ENCODE measurements at regions not wholly inside any gene's neighbourhood (a gene's known extent, or its start where the extent isn't known, plus 50 kb on each side); places are given as distances from the start of the nearest gene placed in this dataset.

DNA sequence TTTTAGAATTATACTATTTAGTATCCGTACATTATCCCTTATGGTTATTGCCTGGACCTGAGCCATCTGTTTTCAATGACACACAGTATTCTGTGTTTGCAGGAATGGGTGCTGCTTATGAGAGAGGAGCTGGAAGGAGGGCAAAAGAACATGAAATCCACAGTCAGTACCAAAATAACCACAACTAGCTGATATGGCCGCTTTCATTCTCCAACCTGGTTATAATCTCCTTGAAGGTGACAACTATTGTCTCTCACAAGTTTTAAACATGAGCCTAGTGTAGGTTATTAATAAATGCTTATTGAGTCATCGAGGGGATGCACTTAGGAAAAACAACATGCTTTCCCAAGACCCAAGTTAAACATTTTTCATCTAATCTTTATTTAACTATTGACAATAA lies 356.6 kb downstream of the BMP2 start:
- TF ChIP-seq, protein P1, sequence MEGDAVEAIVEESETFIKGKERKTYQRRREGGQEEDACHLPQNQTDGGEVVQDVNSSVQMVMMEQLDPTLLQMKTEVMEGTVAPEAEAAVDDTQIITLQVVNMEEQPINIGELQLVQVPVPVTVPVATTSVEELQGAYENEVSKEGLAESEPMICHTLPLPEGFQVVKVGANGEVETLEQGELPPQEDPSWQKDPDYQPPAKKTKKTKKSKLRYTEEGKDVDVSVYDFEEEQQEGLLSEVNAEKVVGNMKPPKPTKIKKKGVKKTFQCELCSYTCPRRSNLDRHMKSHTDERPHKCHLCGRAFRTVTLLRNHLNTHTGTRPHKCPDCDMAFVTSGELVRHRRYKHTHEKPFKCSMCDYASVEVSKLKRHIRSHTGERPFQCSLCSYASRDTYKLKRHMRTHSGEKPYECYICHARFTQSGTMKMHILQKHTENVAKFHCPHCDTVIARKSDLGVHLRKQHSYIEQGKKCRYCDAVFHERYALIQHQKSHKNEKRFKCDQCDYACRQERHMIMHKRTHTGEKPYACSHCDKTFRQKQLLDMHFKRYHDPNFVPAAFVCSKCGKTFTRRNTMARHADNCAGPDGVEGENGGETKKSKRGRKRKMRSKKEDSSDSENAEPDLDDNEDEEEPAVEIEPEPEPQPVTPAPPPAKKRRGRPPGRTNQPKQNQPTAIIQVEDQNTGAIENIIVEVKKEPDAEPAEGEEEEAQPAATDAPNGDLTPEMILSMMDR (IDR thresholded peaks at IDR 0.05; ENCODE audit: low read depth, low read length, missing control alignments): no peak
- no peak overlapping the region for H3K4me3 ChIP-seq (ENCODE audit: low read depth, low read length)
- DNase-seq (ENCODE audit: low read depth): no peak

DNA sequence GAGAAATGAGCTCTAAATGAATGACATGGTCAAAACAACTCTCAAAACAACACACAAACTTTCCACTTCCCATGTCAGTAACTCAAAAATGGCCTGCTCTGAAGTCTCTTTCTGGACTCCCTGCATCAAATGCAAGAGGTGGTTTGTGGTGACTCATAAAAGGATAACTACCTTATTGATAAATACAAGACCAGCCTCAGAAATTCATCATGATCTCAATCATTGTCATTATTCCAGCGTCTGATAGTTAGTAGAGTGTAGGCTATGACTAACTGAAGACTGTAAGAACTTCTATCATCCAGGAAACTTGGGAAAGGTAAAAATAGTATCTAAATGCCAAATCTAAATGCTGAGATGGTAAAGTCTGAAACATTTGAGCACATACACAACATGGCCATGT lies 369.4 kb downstream of the BMP2 start:
- TF ChIP-seq, protein P1 (IDR thresholded peaks at IDR 0.05; ENCODE audit: low read depth, low read length, missing control alignments): no peak
- H3K4me3 ChIP-seq (ENCODE audit: low read depth, low read length): no peak overlapping the region
- DNase-seq (ENCODE audit: low read depth): no peak

DNA sequence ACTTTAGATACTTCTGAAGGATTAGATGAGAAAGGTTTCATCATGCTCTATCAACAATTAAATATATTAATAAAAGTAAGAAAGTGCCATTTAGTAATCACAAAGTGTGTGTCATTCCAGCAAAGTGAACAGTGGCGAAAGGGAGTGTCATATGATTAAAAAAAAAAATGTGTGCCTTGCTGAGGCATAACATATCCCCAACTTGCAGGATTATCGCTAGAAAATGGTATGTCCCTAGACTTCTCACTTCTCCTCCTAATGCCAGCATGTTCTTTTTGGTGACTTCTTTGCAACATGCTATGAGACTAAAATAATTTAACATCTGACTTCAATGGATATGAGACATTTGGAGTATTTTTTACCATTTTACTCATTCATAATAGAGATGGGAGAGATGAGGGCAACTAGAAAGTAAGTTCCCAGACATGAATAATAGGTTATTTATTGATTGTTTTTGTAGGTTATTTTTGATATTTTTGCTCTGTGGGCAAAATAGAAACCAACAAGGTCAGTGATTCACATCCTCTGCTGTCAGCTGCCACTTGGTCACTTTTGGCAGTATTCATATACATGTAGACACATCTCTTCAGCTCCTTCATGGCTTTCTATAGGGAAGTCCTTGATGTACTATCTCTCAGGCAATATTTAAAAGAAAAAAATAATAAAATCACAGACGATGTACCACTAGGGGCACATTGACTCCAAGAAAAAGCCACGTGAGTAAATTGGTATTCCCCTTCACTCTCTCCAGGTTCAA lies 370.1 kb downstream of the BMP2 start:
- no peak for DNase-seq (ENCODE audit: low read depth)
- H3K4me3 ChIP-seq (ENCODE audit: low read depth, low read length): no peak overlapping the region
- TF ChIP-seq, protein P1 (IDR thresholded peaks at IDR 0.05; ENCODE audit: low read depth, low read length, missing control alignments): no peak

DNA sequence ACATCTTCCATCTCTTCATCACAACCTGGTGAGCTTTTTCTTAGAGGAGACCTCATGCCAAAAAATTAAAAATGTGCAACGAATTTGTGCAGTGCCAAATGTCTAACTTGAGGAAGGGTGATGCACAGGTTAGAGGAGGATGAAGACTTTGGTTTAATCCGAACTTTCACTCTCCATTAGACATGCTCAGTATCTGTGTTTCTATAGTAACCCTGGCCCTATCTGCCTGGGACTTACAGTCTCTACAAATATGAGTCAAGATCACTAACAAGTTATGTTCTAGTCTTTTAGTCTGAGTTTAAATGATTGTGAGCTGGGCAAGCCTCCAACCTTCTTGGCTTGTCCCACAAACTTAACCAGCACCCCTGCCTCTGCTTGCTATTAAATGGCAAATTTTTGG lies 377.0 kb downstream of the BMP2 start:
- DNase-seq (ENCODE audit: low read depth): no peak
- TF ChIP-seq, protein P1 (IDR thresholded peaks at IDR 0.05; ENCODE audit: low read depth, low read length, missing control alignments): no peak
- no peak overlapping the region for H3K4me3 ChIP-seq (ENCODE audit: low read depth, low read length)

DNA sequence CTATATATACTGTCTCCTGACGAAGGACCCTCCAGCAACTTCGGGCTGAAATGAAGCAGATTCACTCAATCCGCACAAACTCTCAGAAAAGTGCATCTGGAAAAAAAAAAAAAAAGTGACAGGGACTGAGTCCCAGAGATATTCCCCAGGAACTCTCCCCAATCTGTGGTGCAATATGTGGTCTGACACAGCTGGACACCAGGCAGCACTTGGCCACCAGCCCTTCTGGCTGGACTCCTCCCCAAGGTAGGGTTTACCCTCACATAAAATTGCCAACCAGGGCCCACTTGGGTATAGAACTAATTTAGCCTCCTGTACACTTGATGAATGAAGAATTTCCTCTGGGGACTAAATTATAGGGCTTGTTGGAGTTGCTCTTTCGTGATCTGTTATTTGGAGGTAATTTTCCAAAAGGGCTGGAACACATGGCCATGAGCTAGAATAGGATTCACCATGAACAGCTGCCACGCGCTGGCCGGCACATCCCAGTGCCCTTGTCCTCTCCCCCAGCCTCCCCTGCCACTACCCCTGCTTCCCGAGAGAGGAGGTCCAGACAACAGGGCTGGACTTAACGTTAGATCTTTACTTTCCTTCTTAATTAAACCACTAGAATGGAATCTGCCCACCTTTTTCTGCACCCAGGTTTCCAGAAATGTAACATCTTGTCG lies 379.2 kb downstream of the BMP2 start:
- TF ChIP-seq, protein P1 (IDR thresholded peaks at IDR 0.05; ENCODE audit: low read depth, low read length, missing control alignments): no peak
- DNase-seq (ENCODE audit: low read depth): no peak
- H3K4me3 ChIP-seq (ENCODE audit: low read depth, low read length): no peak overlapping the region

DNA sequence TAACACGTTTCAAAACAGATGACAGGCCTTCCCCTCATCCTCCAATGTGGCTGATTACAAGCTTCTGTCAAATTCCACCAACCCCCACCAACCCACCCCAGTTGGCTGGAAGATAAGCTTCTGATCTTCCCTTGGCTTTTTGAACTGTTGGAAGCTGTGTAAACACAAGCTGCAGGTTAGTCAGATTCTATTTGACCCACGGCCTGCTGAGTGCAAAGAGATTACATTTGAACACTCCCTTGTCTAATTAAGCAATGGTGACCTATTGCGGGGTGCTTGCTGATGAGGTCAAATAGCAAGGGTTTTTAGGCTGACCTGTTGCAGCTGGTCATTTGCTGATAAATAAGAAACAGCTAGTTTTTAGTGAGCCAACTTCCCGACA lies 379.7 kb downstream of the BMP2 start:
- TF ChIP-seq, protein P1 (IDR thresholded peaks at IDR 0.05; ENCODE audit: low read depth, low read length, missing control alignments): no peak
- DNase-seq (ENCODE audit: low read depth): no peak
- H3K4me3 ChIP-seq (ENCODE audit: low read depth, low read length): no peak overlapping the region
